Suprapubic skin (tissue), 3 donors: ENCODE measurements at regions not wholly inside any gene's neighbourhood (a gene's known extent, or its start where the extent isn't known, plus 50 kb on each side); places are given as distances from the start of the nearest gene placed in this dataset.

Experiments used
- CTCF ChIP-seq, 2 donors: fragments of 200-600 bp in 1 of 2; fragments of 450-650 bp in 1 of 2; sonication (generic) in 1 of 2; IDR thresholded peaks; one replicate each; pipeline ENCODE4 v1.5.1; 2016 to 2019; ENCODE audit warnings: antibody characterized with exemption in 2 of 2, mild to moderate bottlenecking in 1 of 2, moderate library complexity in 1 of 2
- EP300 ChIP-seq: sonication (generic); formaldehyde crosslinking; IDR thresholded peaks from one replicate; pipeline ENCODE4 v1.6.1; 2017; ENCODE audit warnings: antibody characterized with exemption

- TF ChIP-seq CTCF (IDR thresholded peaks at IDR 0.05): no peak
- no peak for TF ChIP-seq EP300
These were observed 604.4 kb upstream of the SPRY2 start for GRCh38 chr13:80945328-80945727.
